Prostate gland (tissue), 2 donors: ENCODE measurements at regions not wholly inside any gene's neighbourhood (a gene's known extent, or its start where the extent isn't known, plus 50 kb on each side); places are given as distances from the start of the nearest gene placed in this dataset.
"Not testable (repeated sequence)": the region's sequence is repeated elsewhere in the genome, so short reads cannot be mapped to it uniquely, and the experiment has no call there.

Experiments used
- DNase-seq: peaks from one replicate; pipeline ENCODE4 v3.0.0-alpha.2; 2019; ENCODE audit warnings: low spot score
- H3K27ac ChIP-seq, 2 donors: fragments of 200-600 bp; sonication (generic); 2 replicates each; pipeline ENCODE4 v1.5.1; 2017 to 2019
- H3K27me3 ChIP-seq: fragments of 200-600 bp; sonication (generic); replicated peaks from 2 replicates; pipeline ENCODE4 v1.5.1; 2019; ENCODE audit not compliant: insufficient read depth
- H3K36me3 ChIP-seq, 2 donors: fragments of 200-600 bp; sonication (generic); 1 replicate in 1 of 2; 2 replicates in 1 of 2; pipeline versions ENCODE4 v1.5.1 to v1.8.1; 2017 to 2019
- H3K4me1 ChIP-seq: fragments of 200-600 bp; sonication (generic); replicated peaks from 2 replicates; pipeline ENCODE4 v1.5.1; 2019
- H3K4me3 ChIP-seq, 2 donors: fragments of 200-600 bp; sonication (generic); 2 replicates each; pipeline ENCODE4 v1.5.1; 2017 to 2019
- H3K9me3 ChIP-seq: fragments of 200-600 bp; sonication (generic); 2 replicates; pipeline ENCODE4 v1.5.1; 2017
- CTCF ChIP-seq, 4 experiments: fragments of 200-600 bp in 2 of 4; fragments of 450-650 bp in 2 of 4; sonication (generic) in 2 of 4; IDR thresholded peaks; 1 replicate in 3 of 4; 2 replicates in 1 of 4; pipeline ENCODE4 v1.5.1; 2016 to 2019; ENCODE audit warnings: antibody characterized with exemption in 4 of 4, mild to moderate bottlenecking in 2 of 4, moderate library complexity in 2 of 4
- POLR2A ChIP-seq: fragments of 450-650 bp; IDR thresholded peaks from one replicate; pipeline ENCODE4 v1.6.1; 2016; ENCODE audit warnings: antibody characterized with exemption, mild to moderate bottlenecking
- POLR2AphosphoS5 ChIP-seq: sonication (generic); formaldehyde crosslinking; IDR thresholded peaks from one replicate; pipeline ENCODE4 v1.6.1; 2017; ENCODE audit warnings: antibody characterized with exemption
- WGBS: methylation state at CpG from one replicate; pipeline ENCODE4 v1.1.5; 2018; 5-methylcytosine and 5-hydroxymethylcytosine counted together
- intact Hi-C: fragments of 100-400 bp; cut with DNase I; formaldehyde crosslinking; loops from one replicate; pipeline ENCODE4 v1.14.2; 2022

DNA sequence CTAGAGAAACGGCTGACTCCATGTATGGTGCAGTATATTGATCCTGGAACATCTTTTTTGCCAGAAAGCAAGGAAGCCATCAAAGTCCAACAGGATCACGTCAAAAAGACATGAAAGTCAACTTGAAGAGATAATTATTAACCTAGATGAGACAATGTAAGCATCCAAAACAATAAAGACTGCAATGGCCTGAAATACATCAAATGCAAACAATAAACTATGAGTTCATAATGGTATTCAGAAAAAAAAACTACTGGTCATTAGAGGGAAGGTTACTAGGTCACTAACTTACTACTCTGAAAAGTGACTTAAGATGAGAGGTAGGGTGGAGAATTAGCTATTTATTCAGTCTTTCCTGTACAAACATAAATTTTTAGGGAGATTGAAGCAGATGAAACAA is 75.3 kb upstream of the OR4F16 start:
- DNase-seq, H3K36me3 ChIP-seq, H3K9me3 ChIP-seq, H3K27me3 ChIP-seq, H3K4me3 ChIP-seq, intact Hi-C loops, H3K27ac ChIP-seq, H3K4me1 ChIP-seq: not testable (repeated sequence)
- WGBS: no CpG with 5 or more reads among the region's 2 CpGs

DNA sequence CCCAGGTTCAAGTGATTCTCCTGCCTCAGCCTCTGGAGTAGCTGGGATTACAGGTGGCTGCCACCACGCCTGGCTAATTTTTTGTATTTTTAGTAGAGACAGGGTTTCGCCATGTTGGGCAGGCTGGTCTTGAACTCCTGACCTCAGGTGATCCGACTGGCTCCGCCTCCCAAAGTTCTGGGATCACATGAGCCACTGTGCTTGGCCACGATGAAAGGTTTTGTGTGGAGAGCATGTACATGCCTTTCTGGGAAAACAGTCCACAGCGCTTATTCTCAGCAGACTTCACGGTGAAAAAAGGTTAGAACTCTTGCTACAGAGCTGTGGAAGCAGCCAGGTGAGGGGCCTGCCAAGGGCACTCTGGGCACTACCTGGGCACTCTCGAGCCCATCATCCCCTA is 85.0 kb upstream of the OR4F16 start:
- WGBS: 96% methylated on average over 7 of the region's 8 CpGs
- H3K9me3 ChIP-seq: not testable (repeated sequence)

DNA sequence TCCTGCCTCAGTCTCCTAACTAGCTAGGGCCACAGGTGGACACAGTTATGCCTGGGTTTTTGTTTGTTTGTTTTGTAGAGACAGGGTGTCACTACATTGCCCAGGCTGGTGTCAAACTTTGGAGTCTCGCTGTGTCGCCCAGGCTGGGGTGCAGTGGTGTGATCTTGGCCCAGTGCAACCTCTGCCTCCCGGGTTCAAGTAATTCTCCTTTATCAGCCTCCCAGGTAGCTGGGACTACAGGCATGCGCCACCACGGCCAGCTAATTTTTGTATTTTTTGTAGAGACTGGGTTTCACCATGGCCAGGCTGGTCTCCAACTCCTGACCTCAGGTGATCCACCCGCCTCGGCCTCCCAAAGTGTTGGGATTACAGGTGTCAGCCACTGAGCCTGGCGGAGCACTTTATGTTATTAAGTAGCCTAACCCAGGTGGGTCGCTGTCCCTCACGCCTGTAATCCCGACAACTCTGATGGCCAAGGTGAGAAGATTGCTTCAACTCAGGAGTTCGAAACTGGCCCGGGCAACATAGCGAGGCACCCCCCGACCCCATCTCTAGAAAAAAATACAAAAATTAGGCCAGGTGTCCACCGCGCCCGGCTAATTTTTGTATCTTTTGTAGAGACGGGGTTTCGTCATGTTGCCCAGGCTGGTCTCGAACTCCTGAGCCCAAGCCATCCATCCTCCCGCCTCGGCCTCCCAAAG is 91.2 kb upstream of the OR4F16 start:
- H3K4me1 ChIP-seq, DNase-seq, intact Hi-C loops, H3K27me3 ChIP-seq, H3K36me3 ChIP-seq, H3K9me3 ChIP-seq: not testable (repeated sequence)
- peak overlapping the region in 1 of 2 donors; percentile 81 for H3K27ac ChIP-seq
- peak overlapping the region; percentile 47 to 53 for H3K4me3 ChIP-seq
- WGBS: 80% methylated on average over 23 of the region's 23 CpGs

More for the DNA sequence above, 85.0 kb upstream of the OR4F16 start:
- H3K27me3 ChIP-seq, H3K4me1 ChIP-seq, H3K36me3 ChIP-seq, intact Hi-C loops, H3K4me3 ChIP-seq, H3K27ac ChIP-seq, DNase-seq: not testable (repeated sequence)

- Histone ChIP-seq H3K27ac (peak overlapping the region; percentile 81 to 84), H3K4me3 (peak overlapping the region; percentile 47 to 53)
- WGBS: under 1% methylated on average over 46 of the region's 65 CpGs
- TF ChIP-seq POLR2A (peak; percentile 93), POLR2AphosphoS5 (peak; percentile 98), CTCF (IDR thresholded peaks at IDR 0.05) (peak; percentile 45 to 96 (median 69))
- H3K9me3 ChIP-seq, intact Hi-C loops, H3K36me3 ChIP-seq, H3K4me1 ChIP-seq, H3K27me3 ChIP-seq: not testable (repeated sequence)
- DNase-seq: peak; percentile 99
Measured at GRCh38 chr1:778451-779278, 92.2 kb upstream of the OR4F16 start.

GRCh38 chr1:779621-780020 is 93.2 kb upstream of the OR4F16 start:
- intact Hi-C loops, DNase-seq, H3K9me3 ChIP-seq, H3K27ac ChIP-seq, H3K4me1 ChIP-seq, H3K36me3 ChIP-seq, H3K4me3 ChIP-seq, H3K27me3 ChIP-seq: not testable (repeated sequence)
- WGBS: 53% methylated on average over 13 of the region's 13 CpGs

DNA sequence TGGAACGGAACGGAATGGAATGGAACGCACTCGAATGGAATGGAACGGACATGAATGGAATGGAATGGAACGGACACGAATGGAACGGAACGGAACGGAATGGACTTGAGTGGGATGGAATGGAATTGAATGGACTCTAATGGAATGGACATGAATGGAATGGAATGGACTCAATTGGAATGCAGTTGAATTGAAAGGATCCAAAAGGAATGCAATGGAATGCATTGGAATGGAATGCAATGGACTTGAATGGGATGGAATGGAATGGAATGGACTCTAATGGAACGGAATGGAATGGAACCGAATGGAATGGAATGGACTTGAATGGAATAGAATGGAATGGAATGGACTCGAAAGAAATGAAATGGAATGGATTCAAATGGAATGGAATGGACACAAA is 102.4 kb upstream of the OR4F16 start:
- 93% methylated on average over 13 of the region's 13 CpGs for WGBS
- Histone ChIP-seq H3K4me1 (no peaks in the 10 kb centered on the region), H3K36me3 (no peaks in the 10 kb centered on the region), H3K27ac (no peak overlapping the region), H3K4me3 (no peak overlapping the region), H3K9me3 (no peaks in the 10 kb centered on the region), H3K27me3 (no peaks in the 10 kb centered on the region)
- no peak for DNase-seq
- no peak for TF ChIP-seq POLR2A
- TF ChIP-seq POLR2AphosphoS5: no peak
- TF ChIP-seq CTCF (IDR thresholded peaks at IDR 0.05): no peak
- intact Hi-C loops: no loop called here

GRCh38 chr1:789606-790005 is 103.2 kb upstream of the OR4F16 start:
- H3K27ac ChIP-seq, H3K9me3 ChIP-seq, H3K36me3 ChIP-seq, H3K27me3 ChIP-seq, DNase-seq, intact Hi-C loops, H3K4me1 ChIP-seq, H3K4me3 ChIP-seq: not testable (repeated sequence)
- WGBS: 95% methylated on average over 17 of the region's 17 CpGs

DNA sequence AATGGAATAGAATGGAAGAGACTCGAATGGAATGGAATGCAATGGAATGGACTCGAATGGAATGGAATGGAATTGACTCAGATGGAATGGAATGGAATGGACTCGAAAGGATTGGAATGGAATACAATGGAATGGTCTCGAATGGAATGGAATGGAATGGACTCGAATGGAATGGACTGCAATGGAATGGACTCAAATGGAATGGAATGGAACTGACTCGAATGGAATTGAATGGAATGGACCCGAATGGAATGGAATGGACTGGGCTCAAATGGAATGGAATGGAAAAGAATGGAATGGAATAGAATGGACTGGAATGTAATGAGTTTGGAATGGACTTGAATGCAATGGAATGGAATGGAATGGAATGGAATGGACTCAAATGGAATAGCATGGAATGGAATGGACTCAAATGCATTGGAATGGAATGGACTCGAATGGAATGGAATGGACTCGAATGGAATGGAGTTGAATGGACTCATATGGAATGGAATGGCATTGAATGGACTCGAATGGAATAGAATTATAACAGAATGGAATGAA is 104.0 kb upstream of the OR4F16 start:
- DNase-seq, H3K9me3 ChIP-seq, H3K4me1 ChIP-seq, intact Hi-C loops, H3K27me3 ChIP-seq, H3K36me3 ChIP-seq, H3K27ac ChIP-seq, H3K4me3 ChIP-seq: not testable (repeated sequence)
- 93% methylated on average over 10 of the region's 10 CpGs for WGBS

- H3K4me3 ChIP-seq, H3K9me3 ChIP-seq, H3K27me3 ChIP-seq, intact Hi-C loops, DNase-seq, H3K27ac ChIP-seq, H3K36me3 ChIP-seq, H3K4me1 ChIP-seq: not testable (repeated sequence)
- whole genome bisulfite sequencing: 93% methylated on average over 6 of the region's 6 CpGs
Measured at GRCh38 chr1:794310-794709, 107.9 kb upstream of the OR4F16 start.

- H3K4me1 ChIP-seq, H3K36me3 ChIP-seq, H3K4me3 ChIP-seq, H3K27ac ChIP-seq, H3K9me3 ChIP-seq, H3K27me3 ChIP-seq, intact Hi-C loops, DNase-seq: not testable (repeated sequence)
- 83% methylated on average over 7 of the region's 9 CpGs for WGBS
Measured at GRCh38 chr1:794918-795584, 108.6 kb upstream of the OR4F16 start.
